Kidney tubule cell (primary cell): ENCODE measurements at regions not wholly inside any gene's neighbourhood (a gene's known extent, or its start where the extent isn't known, plus 50 kb on each side); places are given as distances from the start of the nearest gene placed in this dataset.
A peak's percentile ranks its signal among the peaks of the same experiment; 100 is the strongest.
"Not testable (repeated sequence)": the region's sequence is repeated elsewhere in the genome, so short reads cannot be mapped to it uniquely, and the experiment has no call there.

Experiments used
- DNase-seq: peaks from one replicate; pipeline ENCODE4 v3.0.0-alpha.2; 2018; ENCODE audit warnings: low spot score

DNA sequence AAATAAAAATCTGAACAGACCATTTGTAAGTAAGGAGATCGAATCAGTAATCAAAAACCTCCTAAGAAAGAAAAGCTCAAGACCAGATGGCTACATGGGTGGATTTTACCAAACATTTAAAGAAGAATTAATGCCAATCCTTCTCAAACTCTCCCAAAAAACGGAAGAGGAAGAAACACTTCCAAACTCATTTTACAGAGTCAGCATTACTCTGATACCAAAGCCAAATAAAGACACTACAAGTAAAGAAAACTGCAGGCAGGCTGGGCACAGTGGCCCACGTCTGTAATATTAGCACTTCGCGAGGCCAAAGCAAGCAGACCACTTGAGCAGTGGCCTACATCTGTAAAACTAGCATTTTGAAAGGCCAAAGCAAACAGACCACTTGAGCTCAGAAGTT, 159.8 kb downstream of the DPY19L2 start:
- DNase-seq: no peak

DNA sequence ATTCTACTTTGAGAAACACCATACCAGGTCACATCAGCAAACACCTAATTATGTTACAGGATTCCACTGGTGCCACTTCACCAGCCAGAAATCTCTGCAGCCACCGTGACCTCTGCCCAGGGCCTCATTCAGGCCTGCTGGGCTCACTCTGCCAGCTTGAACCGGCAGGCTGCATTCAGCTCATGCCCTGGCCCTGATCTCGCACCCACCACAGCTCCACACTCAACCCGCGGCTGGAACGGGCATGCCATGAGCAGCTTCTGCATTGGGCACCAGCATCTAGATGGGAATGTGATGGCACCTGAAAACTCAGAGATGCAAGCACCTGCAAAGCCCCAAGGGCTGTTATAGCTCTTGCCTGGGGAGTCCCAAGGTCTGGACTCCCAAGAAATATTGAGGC, 168.7 kb downstream of the DPY19L2 start:
- no peak for DNase-seq

DNA sequence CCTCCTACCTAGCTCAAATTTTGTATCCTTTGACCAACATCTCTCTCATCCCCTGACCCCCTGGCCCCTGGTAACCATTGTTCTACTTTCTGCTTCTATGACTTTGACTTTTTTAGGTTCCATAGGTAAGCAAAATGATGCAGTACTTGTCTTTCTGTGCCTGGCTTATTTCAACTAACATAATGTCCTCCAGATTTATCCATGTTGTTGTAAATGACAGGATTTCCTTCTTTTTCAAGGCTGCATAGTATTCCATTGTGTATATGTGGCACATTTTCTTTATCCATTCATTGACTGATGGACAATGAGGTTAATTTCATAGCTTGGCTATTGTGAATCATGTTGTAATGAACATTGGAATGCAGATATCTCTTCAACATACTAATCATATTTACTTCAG, 170.1 kb downstream of the DPY19L2 start:
- no peak for DNase-seq

DNA sequence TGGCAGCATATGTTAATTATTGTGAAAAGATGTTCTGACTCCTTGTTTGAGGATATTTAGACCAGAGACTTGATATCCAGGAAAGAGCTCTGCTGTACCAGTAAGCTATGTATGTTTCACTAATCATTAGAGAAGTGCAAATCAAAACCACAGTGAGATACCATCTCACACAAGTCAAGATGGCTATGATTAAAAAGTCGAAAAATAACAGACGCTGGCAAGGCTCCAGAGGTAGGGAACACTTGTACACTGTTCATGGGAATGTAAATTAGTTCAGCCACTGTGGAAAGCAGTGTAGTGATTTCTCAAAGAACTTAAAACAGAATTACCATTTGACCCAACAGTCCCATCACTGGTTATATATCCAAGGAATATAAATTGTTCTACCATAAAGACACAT, 171.6 kb downstream of the DPY19L2 start:
- no peak for DNase-seq

DNA sequence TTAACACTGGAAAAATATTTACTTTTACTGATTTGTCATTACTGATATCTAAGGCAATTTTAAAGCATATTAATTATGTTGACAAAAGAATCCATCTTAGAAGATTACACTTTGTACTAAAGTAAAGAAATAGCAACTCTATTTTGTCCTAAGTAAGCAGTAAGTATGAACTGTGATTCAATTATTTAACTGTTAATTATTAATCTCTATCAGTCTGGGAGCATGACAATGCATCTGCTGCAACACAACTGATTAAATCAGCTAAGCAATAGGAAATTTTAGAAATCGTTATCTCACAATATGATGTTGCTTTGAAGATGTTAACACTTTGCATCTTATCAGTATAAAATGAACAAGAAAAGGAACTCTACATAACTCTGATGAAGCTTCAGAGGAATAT, 172.3 kb downstream of the DPY19L2 start:
- DNase-seq: peak; percentile 27

DNA sequence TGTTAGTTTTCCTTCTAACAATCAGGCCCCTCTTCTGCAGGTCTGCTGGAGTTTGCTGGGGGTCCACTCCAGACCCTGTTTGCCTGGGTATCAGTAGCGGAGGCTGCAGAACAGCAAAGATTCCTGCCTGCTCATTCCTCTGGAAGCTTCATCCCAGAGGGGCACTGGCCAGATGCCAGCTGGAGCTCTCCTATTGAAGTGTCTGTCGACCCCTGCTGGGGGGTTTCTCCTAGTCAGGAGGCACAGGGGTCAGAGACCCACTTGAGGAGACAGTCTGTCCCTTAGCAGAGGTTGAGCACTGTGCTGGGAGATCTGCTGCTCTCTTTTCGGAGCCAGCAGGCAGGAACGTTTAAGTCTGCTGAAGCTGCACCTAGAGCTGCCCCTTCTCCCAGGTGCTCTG, 174.9 kb downstream of the DPY19L2 start:
- not testable (repeated sequence) for DNase-seq

DNA sequence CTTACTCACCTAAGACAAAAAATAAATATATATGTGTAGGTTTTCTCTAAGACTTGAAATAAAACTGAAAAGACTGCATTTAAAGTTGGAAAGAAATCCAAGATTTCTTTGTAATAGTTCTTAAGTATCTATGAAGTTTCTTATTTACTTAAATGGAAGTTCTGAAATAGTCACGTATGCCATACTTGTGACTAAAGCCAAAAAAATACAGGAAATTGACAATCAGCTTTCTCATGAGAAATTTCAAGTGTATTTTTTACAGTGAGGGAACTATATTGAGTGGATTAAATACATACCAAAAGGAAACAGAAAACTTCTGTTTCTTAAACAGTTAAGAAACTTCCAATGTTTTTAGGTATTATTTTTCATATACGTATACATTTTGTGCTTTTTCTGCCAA, 188.1 kb downstream of the DPY19L2 start:
- no peak for DNase-seq

DNA sequence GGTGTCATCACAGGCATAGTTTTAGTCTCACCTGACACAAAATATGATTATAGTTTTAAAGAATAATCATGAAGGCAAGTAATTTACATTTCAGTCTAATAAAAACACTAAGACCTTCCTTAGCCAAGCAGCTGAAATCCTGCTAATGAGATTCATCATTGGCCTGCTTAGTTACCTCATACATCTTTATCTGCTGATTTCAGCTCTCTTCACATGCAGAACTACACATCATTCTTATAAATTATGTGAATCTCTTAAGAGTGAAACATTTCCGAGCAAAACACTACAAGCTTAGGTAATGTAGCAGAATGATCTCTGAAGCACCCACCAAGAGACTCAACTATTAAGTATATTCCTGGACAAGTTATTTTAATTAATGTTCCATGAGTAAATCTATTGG, 198.1 kb downstream of the DPY19L2 start:
- DNase-seq: no peak

DNA sequence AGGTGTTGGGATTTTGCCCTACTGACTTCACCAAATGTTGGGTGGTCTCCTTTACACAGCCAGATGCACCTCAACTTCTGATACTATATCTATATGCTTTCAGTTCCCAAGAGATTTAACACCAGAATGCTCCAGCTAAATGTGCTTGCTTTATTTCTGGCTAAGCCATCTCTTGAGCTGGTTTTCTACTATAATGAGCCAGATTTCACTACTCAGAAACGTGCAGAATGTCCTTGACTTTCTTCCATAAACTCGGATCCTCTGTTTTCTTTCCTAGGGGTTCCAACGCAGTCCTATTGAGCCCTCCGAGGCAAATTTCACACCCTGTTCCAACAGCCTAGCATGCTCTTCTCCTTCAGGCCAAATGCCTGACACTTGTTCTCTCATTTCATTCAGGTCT, 200.3 kb downstream of the DPY19L2 start:
- DNase-seq: no peak

DNA sequence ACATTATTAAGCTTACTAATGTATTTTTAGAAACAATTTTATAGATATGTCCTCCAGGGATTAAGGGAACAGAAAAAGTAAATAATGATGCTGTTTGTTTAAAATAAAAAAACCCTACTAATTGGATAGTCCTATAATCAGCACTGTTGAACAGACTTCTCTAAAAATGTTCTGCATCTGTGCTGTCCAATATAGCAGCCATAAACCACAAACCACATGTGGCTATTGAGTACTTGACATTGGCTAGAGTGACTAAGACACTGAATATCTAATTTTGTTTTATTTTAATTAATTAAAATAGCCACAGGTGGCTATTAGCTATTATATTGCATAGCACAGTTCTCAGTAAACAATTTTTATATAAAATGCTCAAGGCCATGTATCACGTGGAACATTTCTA, 210.4 kb downstream of the DPY19L2 start:
- DNase-seq: no peak

DNA sequence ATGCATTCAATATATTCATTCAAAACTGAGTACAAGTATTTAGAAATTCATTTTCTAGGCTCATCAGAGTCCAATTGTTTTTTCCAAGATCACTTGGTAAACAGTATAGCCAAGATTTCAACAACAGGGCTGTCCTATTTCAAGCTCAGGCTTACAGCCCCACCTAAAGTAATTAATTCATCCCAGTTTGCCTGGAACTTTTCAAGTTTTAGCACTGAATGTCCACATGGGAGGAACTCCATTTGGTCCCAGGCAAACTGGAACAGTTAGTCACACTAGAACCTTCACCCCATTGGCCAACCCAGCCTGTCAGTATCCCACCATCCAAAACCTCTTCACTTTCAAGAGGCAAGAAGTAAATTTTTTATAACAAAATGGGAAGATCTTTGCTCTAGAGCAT, 210.9 kb downstream of the DPY19L2 start:
- no peak for DNase-seq

DNA sequence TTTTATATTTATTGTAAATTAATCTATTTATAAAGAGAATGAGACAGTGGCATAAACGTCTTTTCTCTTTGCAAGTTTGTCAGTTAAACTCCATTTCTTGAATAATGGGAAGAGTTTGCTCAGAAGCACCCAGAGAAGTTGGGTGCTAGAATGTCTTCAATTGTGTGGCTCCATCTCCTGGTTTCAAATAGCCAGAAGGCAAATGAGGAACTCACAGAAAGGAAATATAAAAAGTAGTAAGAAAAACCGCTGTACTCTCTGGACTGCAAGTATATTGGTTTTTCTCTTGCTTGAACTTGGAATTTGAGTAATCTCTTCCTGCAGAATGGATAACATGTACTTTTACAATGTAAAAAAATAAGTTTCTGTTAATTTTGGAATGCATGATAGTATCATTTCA, 217.5 kb downstream of the DPY19L2 start:
- DNase-seq: no peak

DNA sequence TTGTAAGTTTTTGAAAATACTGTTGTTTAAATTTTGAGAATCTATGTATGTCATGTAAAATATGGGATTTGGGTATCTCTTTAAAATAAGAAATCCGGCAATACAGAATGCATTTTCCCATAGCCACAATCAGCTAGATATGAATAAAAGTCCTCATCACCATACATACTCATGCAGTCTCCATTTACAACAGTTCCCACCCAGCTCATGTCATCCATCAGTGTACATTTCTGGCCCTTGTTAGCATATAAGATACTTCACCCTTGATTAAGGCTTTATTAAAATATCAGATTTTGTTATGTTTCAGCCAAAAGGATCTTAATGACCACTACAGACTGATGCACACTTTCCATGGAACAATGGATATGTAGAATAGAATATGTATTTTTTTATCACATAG, 218.0 kb downstream of the DPY19L2 start:
- DNase-seq: no peak

DNA sequence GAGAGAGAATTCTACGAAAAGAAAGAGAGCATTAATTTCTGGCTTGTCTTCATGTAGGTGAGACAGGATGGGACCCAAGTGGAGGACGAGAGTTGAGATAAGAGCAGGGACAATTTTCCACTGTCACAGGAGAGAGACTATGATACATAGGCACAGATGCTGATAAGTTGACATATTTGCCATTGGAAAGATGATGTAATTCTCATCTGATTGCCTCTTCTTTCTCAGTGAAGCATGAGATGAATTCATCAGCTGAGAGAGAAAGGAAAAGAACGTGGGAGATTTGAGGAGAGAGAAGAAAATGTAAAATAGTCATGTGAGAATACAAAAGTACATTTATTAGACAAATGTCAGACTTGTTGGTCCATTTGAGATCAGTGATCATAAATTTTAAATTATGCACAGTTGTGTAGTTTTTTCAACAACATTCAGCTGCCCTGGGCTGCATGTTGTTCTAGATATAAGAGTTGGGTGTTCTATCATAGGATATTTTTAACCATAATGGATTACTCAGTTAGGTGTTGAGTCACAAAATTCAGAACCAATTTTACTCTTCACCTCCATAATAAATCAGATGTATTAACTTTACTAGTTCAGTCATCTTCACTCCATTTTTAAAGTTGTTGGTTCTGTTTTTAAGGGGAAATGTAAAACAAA, 222.9 kb downstream of the DPY19L2 start:
- peak; percentile 52 for DNase-seq

DNA sequence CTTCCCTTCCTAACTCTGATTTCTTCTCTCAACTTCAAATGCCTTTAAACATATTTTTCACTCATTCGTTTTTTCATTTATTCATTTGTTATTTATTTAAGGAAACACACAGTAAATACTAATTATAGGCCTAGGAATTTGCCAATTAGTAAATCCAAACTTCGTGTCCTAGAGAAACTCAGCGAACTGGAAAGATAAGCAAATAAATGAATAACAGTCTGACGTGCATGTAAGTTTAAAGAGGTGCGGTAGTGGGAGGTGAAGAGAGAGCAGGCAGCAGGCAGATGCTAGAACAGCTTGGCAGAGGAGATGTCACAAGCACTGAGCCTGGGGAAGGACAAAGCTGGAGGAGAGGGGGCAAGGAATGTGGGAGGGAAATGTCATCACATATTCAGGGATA, 228.2 kb downstream of the DPY19L2 start:
- peak; percentile 21 for DNase-seq

DNA sequence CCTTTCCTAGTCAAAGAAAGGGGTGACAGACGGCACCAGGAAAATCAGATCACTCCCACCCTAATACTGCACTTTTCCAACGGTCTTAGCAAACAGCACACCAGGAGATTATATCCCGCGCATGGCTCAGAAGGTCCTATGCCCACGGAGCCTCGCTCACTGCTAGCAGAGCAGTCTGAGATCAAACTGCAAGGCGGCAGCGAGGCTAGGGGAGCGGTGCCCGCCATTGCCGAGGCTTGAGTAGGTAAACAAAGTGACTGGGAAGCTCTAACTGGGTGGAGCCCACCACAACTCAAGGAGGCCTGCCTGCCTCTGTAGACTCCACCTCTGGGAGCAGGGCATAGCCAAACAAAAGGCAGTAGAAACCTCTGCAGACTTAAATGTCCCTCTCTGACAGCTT, 233.9 kb downstream of the DPY19L2 start:
- DNase-seq: not testable (repeated sequence)

DNA sequence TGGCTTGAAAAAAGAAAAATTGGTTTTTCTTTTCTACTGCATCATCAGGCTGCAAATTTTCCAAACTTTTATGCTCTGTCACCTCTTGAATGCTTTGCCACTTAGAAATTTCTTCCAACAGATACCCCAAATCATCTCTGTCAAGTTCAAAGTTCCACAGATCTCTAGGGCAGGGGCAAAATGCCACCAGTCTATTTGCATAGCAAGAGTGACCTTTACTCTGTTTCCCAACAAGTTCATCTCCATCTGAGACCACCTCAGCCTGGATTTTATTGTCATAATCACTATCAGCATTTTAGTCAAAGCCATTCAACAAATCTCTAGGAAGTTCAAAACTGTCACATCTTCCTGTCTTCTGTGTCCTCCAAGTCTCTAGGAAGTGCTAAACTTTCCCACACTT, 240.3 kb downstream of the DPY19L2 start:
- not testable (repeated sequence) for DNase-seq

DNA sequence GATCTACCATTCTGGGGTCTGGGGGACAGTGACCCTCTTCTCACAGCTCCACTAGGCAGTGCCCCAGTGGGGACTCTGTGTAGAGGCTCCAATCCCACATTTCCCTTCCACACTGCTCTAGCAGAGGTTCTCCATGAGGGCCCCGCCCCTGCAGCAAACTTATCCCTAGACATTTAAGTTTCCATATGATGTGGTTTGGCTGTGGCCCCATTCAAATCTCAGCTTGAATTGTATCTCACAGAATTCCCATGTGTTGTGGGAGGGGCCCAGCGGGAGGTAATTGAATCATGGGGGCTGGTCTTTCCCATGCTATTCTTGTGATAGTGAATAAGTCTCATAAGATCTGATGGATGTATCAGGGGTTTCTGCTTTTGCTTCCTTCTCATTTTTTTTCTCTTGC, 241.3 kb downstream of the DPY19L2 start:
- not testable (repeated sequence) for DNase-seq

DNA sequence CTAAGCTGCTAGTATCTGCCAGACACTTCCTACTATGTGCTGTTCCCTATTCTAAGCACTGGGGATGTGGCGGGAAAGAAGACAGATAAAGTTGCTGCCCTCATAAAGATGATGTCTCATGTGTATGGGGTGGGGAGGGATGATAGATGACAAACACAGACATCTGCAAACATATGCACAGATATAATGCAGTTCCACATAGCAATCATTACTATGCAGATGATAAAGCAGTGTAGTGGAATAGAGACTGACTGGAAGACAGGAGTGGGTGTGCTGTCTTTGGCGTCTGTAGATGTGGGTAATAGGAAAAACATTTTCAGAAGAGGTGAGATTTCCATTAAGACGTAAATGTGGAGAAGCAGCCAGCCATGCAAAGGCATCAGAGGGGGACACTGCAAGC, 243.6 kb downstream of the DPY19L2 start:
- DNase-seq: no peak

DNA sequence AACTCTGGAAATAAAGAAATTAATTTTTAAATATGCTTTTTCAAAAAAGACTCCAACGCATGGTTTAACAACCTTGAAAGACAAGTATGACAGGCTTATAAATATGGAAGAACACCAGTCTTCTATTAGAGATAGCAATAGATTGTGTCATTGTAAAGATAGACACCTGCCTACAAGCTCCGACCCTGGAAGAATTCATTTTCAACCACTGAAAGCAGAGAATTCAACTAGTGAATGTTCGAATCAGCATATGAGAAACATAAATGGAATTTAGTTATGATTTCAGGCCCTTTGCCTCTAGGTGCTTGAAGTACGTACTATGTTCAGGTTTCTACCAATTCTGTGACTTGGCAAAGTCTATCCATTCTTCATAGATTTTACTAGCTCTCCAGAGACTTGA, 244.5 kb downstream of the DPY19L2 start:
- no peak for DNase-seq

DNA sequence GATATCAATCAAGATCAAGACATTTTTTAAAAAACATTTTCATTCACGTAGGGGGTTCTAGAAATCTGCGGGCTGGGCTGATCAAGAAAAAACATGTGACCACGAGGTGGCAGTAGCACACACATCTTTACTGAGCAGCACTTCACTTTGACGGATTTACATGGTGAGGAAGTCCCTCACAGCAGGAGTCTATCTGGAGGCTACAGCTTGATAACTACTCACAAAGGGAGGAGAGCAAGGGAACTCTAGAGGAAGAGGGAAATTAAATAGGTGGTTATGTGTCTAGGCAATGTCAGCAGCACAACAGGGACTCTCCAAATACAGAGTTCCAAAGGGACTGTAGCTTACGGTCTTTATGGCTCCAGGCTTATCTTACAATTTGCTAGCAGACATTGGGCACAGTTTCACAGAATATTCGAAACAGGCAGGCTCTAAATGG, 248.1 kb downstream of the DPY19L2 start:
- DNase-seq: peak; percentile 54

DNA sequence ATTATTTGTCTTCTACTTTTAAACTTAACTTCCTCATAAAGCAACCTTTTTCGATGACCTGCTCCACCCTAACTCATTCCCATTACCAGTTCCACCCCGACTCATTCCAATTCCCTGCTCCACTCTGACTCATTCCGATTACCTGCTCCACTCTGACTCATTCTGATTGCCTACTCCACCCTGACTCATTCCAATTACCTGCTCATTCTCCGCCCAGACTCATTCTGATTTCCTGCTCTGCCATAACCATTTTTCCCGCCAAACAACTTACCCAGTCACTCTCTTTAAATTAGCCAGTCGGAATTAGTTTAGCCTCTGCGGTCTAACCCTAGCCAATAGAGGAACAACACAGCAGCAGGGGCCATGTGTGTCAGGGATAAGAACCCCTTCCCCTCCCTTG, 249.1 kb downstream of the DPY19L2 start:
- DNase-seq: peak; percentile 81

DNA sequence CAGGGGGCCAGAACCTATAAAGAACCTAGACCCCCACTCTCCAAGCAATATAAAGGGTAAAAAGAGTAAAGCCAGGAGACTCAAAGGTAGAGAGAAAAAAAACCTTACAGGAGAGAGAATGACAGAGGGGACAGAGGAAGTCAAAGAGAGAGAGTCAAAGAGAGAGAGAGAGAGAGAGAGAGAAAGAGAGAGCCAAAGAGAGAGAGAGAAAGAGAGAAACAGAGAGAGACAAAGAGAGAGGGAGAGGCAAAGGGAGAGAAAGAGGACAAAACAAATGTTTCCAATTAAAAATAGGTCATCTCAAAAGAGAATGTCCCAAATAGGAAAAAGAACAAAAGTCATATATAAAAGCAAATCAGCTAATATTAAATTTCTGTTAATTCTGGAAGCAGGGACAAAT, 251.5 kb downstream of the DPY19L2 start:
- DNase-seq: no peak

DNA sequence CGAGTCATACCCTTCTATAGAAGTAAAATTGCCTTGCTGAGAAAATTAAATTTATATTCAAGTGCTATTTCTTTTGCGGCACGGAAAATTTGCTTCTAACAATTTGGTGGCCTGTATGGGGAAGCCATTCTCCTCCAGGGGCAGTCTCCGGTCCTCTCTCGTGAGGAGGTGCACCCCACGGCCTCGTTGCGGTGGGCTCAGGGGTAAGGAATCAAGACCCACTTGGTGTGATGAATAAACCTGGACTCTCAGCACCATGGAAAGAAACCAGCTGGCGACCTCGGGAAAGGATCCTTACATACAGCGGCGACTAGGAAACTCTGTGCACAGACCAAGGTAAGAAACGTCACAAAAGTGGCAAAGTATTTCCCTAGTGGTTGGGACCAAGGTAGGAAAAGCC, 252.9 kb downstream of the DPY19L2 start:
- no peak for DNase-seq

DNA sequence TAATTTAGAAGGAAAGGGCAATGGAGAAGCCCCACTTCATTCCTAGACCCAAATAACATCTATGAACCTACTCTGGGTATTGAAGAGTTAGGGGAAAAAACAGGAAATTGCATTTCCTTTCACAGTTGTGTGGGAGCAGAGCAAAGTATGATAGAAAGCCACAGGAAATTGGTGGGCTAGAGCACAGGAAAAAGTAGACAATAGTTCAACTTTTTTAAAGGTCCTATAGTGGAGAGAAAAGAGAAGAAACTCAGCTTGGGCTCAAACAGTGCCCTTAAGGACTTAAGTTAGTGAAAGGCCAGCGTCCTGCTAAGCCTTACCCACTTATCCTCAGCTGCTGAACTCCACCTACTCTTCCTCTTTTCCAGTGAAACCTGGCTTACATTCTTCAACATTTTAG, 258.1 kb downstream of the DPY19L2 start:
- DNase-seq: no peak
